ENCODE measurements at regions not wholly inside any gene's neighbourhood (a gene's known extent, or its start where the extent isn't known, plus 50 kb on each side); places are given as distances from the start of the nearest gene placed in this dataset.

- peaks cover 0 to 14% of the 10 kb centered on the region in 2 donors for H3K27me3 Mint-ChIP-seq
- Histone ChIP-seq H3K9me3 (ENCODE audit: low read length) (no peaks in the 10 kb centered on the region), H3K36me3 (ENCODE audit: insufficient read depth, low read length) (no peaks in the 10 kb centered on the region), H3K4me3 (ENCODE audit: low read length) (no peak overlapping the region), H3K4me1 (ENCODE audit: insufficient read depth, low read length) (no peaks in the 10 kb centered on the region), H3K27me3 (ENCODE audit: insufficient read depth, low read length, poor library complexity, severe bottlenecking) (no peaks in the 10 kb centered on the region), H3K27ac (ENCODE audit: low read depth, low read length) (no peak overlapping the region)
- ChIA-PET POLR2A (no interaction called here), CTCF (no interaction called here)
- no peaks in the 10 kb centered on the region for H3K4me1 Mint-ChIP-seq
- H3K4me3 Mint-ChIP-seq = no peak overlapping the region
- H3K36me3 Mint-ChIP-seq = no peaks in the 10 kb centered on the region
- DNase-seq = no peak
- no peaks in the 10 kb centered on the region for H3K9me3 Mint-ChIP-seq
- H3K27ac Mint-ChIP-seq = peak overlapping the region in 1 of 8 donors; percentile 91
These were observed 226.1 kb downstream of the QKI start for GRCh38 chr6:163640641-163641040.

GRCh38 chr6:163637524-163637923 is 223.0 kb downstream of the QKI start:
- Histone ChIP-seq H3K36me3 (ENCODE audit: insufficient read depth, low read length) (no peaks in the 10 kb centered on the region), H3K4me3 (ENCODE audit: low read length) (no peak overlapping the region), H3K4me1 (ENCODE audit: insufficient read depth, low read length) (no peaks in the 10 kb centered on the region), H3K27ac (ENCODE audit: low read depth, low read length) (no peak overlapping the region), H3K27me3 (ENCODE audit: insufficient read depth, low read length, poor library complexity, severe bottlenecking) (no peaks in the 10 kb centered on the region), H3K9me3 (ENCODE audit: low read length) (no peaks in the 10 kb centered on the region)
- POLR2A ChIA-PET = no interaction called here
- CTCF ChIA-PET = no interaction called here
- no peak overlapping the region for H3K4me3 Mint-ChIP-seq
- no peaks in the 10 kb centered on the region for H3K36me3 Mint-ChIP-seq
- no peak overlapping the region for H3K27ac Mint-ChIP-seq
- H3K27me3 Mint-ChIP-seq = peaks cover 2 to 25% of the 10 kb centered on the region in 2 donors
- no peaks in the 10 kb centered on the region for H3K9me3 Mint-ChIP-seq
- DNase-seq = no peak
- no peaks in the 10 kb centered on the region for H3K4me1 Mint-ChIP-seq

GRCh38 chr6:163635731-163636364 is 221.3 kb downstream of the QKI start:
- Mint-ChIP-seq H3K27ac (no peak overlapping the region), H3K36me3 (no peaks in the 10 kb centered on the region), H3K4me3 (no peak overlapping the region), H3K9me3 (peaks cover 0 to 1% (median 0%) of the 10 kb centered on the region in 5 donors), H3K4me1 (no peaks in the 10 kb centered on the region), H3K27me3 (peaks cover 4 to 35% of the 10 kb centered on the region in 2 donors)
- Histone ChIP-seq H3K27me3 (ENCODE audit: insufficient read depth, low read length, poor library complexity, severe bottlenecking) (no peaks in the 10 kb centered on the region), H3K4me3 (ENCODE audit: low read length) (no peak overlapping the region), H3K4me1 (ENCODE audit: insufficient read depth, low read length) (no peaks in the 10 kb centered on the region), H3K36me3 (ENCODE audit: insufficient read depth, low read length) (no peaks in the 10 kb centered on the region), H3K9me3 (ENCODE audit: low read length) (no peaks in the 10 kb centered on the region), H3K27ac (ENCODE audit: low read depth, low read length) (no peak overlapping the region)
- DNase-seq = no peak
- ChIA-PET POLR2A (no interaction called here), CTCF (no interaction called here)

- peaks cover 0 to 1% (median 0%) of the 10 kb centered on the region in 5 donors for H3K9me3 Mint-ChIP-seq
- POLR2A ChIA-PET = no interaction called here
These were observed 220.8 kb downstream of the QKI start for GRCh38 chr6:163635315-163635714.

GRCh38 chr6:163634211-163635171 is 220.0 kb downstream of the QKI start:
- DNase-seq = no peak
- Mint-ChIP-seq H3K4me1 (no peaks in the 10 kb centered on the region), H3K36me3 (no peaks in the 10 kb centered on the region), H3K4me3 (no peak overlapping the region), H3K27ac (no peak overlapping the region), H3K27me3 (peaks cover 6 to 40% of the 10 kb centered on the region in 2 donors), H3K9me3 (peaks cover 0 to 1% (median 0%) of the 10 kb centered on the region in 5 donors)
- ChIA-PET CTCF (no interaction called here), POLR2A (no interaction called here)
- Histone ChIP-seq H3K4me1 (ENCODE audit: insufficient read depth, low read length) (no peaks in the 10 kb centered on the region), H3K27me3 (ENCODE audit: insufficient read depth, low read length, poor library complexity, severe bottlenecking) (no peaks in the 10 kb centered on the region), H3K36me3 (ENCODE audit: insufficient read depth, low read length) (no peaks in the 10 kb centered on the region), H3K27ac (ENCODE audit: low read depth, low read length) (no peak overlapping the region), H3K9me3 (ENCODE audit: low read length) (no peaks in the 10 kb centered on the region), H3K4me3 (ENCODE audit: low read length) (no peak overlapping the region)

More at GRCh38 chr6:163635315-163635714, 220.8 kb downstream of the QKI start:
- CTCF ChIA-PET = no interaction called here
- H3K4me3 ChIP-seq (ENCODE audit: low read length) = no peak overlapping the region
- H3K36me3 ChIP-seq (ENCODE audit: insufficient read depth, low read length) = no peaks in the 10 kb centered on the region
- DNase-seq = no peak
- no peaks in the 10 kb centered on the region for H3K4me1 ChIP-seq (ENCODE audit: insufficient read depth, low read length)
- Mint-ChIP-seq H3K36me3 (no peaks in the 10 kb centered on the region), H3K4me3 (no peak overlapping the region), H3K27me3 (peaks cover 4 to 32% of the 10 kb centered on the region in 2 donors), H3K27ac (no peak overlapping the region), H3K4me1 (no peaks in the 10 kb centered on the region)
- H3K9me3 ChIP-seq (ENCODE audit: low read length) = no peaks in the 10 kb centered on the region
- H3K27me3 ChIP-seq (ENCODE audit: insufficient read depth, low read length, poor library complexity, severe bottlenecking) = no peaks in the 10 kb centered on the region
- no peak overlapping the region for H3K27ac ChIP-seq (ENCODE audit: low read depth, low read length)

- CTCF ChIA-PET = no interaction called here
- Histone ChIP-seq H3K9me3 (ENCODE audit: low read length) (no peaks in the 10 kb centered on the region), H3K27me3 (ENCODE audit: insufficient read depth, low read length, poor library complexity, severe bottlenecking) (no peaks in the 10 kb centered on the region), H3K4me1 (ENCODE audit: insufficient read depth, low read length) (no peaks in the 10 kb centered on the region), H3K4me3 (ENCODE audit: low read length) (no peak overlapping the region), H3K27ac (ENCODE audit: low read depth, low read length) (no peak overlapping the region), H3K36me3 (ENCODE audit: insufficient read depth, low read length) (no peaks in the 10 kb centered on the region)
- no peaks in the 10 kb centered on the region for H3K36me3 Mint-ChIP-seq
- POLR2A ChIA-PET = no interaction called here
- peaks cover 0 to 1% (median 0%) of the 10 kb centered on the region in 5 donors for H3K9me3 Mint-ChIP-seq
- no peak overlapping the region for H3K4me3 Mint-ChIP-seq
- H3K4me1 Mint-ChIP-seq = no peaks in the 10 kb centered on the region
- no peak overlapping the region for H3K27ac Mint-ChIP-seq
- no peak for DNase-seq
- H3K27me3 Mint-ChIP-seq = peaks cover 6 to 42% of the 10 kb centered on the region in 2 donors
These were observed 216.5 kb downstream of the QKI start for GRCh38 chr6:163630991-163631390.

GRCh38 chr6:163630572-163630971 is 216.1 kb downstream of the QKI start:
- Histone ChIP-seq H3K27me3 (ENCODE audit: insufficient read depth, low read length, poor library complexity, severe bottlenecking) (no peaks in the 10 kb centered on the region), H3K4me1 (ENCODE audit: insufficient read depth, low read length) (no peaks in the 10 kb centered on the region), H3K36me3 (ENCODE audit: insufficient read depth, low read length) (no peaks in the 10 kb centered on the region), H3K27ac (ENCODE audit: low read depth, low read length) (no peak overlapping the region), H3K9me3 (ENCODE audit: low read length) (no peaks in the 10 kb centered on the region), H3K4me3 (ENCODE audit: low read length) (no peak overlapping the region)
- Mint-ChIP-seq H3K36me3 (no peaks in the 10 kb centered on the region), H3K4me1 (no peaks in the 10 kb centered on the region), H3K9me3 (peaks cover 0 to 1% (median 0%) of the 10 kb centered on the region in 5 donors), H3K4me3 (no peak overlapping the region), H3K27ac (no peak overlapping the region), H3K27me3 (peaks cover 7 to 45% of the 10 kb centered on the region in 2 donors)
- ChIA-PET POLR2A (no interaction called here), CTCF (no interaction called here)
- no peak for DNase-seq

- no peak overlapping the region for H3K27ac Mint-ChIP-seq
- Histone ChIP-seq H3K27me3 (ENCODE audit: insufficient read depth, low read length, poor library complexity, severe bottlenecking) (no peaks in the 10 kb centered on the region), H3K9me3 (ENCODE audit: low read length) (no peaks in the 10 kb centered on the region), H3K36me3 (ENCODE audit: insufficient read depth, low read length) (no peaks in the 10 kb centered on the region), H3K27ac (ENCODE audit: low read depth, low read length) (no peak overlapping the region), H3K4me3 (ENCODE audit: low read length) (no peak overlapping the region), H3K4me1 (ENCODE audit: insufficient read depth, low read length) (no peaks in the 10 kb centered on the region)
- CTCF ChIA-PET = no interaction called here
- H3K9me3 Mint-ChIP-seq = peaks cover 0 to 1% (median 0%) of the 10 kb centered on the region in 5 donors
- POLR2A ChIA-PET = no interaction called here
- no peaks in the 10 kb centered on the region for H3K4me1 Mint-ChIP-seq
- no peak for DNase-seq
- no peaks in the 10 kb centered on the region for H3K36me3 Mint-ChIP-seq
- peak overlapping the region in 1 of 7 donors; percentile 48 for H3K4me3 Mint-ChIP-seq
- H3K27me3 Mint-ChIP-seq = peaks cover 7 to 45% of the 10 kb centered on the region in 2 donors
These were observed 215.6 kb downstream of the QKI start for GRCh38 chr6:163630096-163630495.
